HG03565 (cell line): ENCODE measurements at regions not wholly inside any gene's neighbourhood (a gene's known extent, or its start where the extent isn't known, plus 50 kb on each side); places are given as distances from the start of the nearest gene placed in this dataset.

Experiments used
- ATAC-seq: cut with Tn5 transposase; IDR thresholded peaks from one replicate; pipeline ENCODE4 v1.9.1; 2021; ENCODE audit warnings: mild to moderate bottlenecking, moderate library complexity; ENCODE audit not compliant: unreplicated experiment

DNA sequence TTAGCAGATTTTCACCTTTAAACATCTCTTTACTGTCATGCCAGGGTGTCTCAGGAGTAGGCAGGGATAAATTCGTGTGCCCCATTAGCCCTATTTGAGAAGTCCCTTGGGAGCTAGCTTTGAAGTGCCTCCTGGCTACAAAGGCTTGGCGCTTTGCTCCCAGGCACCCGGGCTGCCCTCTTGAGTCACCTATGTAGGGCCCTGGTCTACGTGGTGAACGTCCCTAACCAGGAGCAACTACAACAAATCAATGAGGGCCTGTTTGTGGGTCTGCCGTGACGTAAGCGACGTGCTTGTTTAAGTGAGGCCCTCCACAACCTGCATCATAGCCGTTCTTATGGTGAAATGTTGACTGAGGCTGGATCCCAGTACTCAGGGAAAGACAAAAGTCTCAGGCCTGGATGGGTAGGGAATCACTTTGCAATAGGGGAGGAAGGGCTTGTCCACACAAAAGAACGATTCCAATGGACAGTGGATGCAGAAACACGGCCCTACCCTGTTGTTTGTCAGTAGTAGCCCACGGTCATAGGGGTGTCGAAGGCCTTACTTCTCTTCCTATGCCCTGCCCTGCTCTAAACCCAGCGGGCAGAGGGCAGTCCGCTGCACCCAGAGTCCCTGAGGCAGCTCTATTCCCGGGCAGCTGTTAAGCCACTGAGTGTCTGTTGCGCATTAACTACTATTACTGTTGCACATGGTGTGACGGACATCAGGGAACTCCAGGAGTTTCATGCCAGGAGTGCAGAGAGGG lies 93.9 kb downstream of the INHBB start:
- ATAC-seq = no peak

DNA sequence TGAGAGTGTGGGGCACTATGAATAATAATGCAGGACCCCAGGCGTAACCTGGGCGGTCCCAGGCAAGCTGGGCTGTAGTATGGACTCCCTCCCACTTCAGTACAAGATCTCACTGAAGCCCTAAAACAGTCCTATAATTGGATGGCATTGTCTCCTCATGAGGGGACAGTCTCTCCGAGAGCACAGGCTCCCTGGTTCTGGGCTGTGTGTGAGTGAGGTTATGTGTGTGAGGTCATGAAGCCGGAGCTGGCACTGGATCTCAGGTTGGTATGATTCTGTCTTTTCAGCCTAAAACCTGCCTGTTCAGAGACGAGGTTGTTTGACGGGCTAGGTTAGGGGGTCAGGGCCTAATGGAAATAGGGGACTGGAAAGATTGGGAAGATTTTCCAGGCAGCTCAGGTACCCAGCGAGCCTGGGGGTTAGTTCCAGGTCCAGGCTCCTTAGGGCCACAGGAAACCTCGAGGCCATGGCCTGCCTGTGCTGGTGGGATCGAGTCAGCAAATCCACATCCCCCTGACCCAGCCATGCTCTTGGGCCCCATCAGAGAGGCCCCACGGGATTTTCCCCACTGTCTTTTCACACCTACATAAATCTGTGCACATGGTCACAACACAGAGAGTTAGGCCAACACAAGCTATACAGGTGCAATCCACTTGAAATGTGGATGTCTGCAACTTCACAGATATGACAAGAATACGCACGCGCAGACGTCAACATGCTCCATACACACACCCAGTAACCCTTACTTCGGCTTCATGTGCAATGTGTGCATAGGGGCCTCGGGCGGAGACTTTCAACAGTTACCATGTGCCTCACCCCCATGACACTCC lies 94.8 kb downstream of the INHBB start:
- no peak for ATAC-seq

DNA sequence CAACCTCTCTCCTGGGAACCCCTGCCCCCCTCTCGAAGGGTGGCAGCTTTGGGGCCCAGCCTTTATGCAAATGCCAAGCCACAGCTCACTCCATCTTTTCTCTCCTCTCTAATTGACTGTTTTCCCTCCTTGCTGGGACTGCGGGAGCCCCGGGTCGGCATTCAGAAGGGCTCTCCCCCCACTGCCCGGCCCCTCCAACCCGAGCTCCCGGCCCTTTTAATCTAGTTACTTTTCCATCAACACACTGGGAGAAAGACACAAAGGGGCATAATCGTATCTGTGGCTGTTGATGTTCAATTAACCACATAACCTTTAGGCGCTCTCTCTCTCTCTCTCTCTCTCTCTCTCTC lies 95.4 kb downstream of the INHBB start:
- no peak for ATAC-seq

DNA sequence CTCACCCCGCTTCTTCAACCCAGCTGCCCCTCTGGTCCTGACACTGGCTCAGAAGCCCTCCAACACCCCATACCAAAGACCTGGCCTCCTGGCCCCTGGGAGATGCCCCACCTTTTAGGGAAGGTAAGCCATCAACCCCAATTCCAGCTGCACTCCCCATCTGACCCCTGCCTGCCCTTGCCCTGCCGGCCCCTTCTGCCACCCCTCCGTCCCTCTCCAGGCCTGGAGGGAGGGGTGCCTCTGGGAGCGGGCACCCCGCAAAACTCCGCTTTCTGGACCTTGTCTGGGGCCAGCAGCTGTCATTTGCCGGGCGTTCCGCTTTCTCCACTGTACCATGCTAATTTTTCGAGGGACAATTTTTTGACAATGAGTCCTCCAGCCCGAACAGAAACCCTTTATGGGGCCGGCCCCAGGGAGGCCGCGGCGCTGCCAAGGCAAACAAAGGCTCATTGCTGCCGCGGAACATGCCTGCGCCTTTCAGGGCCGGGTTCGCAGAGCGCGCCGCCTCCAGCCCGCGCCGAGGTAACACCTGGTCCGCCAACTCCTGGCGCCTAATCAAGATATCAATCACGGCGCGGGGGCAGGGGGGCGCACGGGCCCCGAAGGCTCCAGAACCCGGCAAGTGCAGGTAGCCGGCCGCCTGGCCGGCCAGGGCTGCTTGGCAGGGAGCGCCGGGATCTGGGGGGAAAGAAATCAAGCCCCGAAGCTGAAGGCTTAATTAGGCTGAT lies 96.0 kb downstream of the INHBB start:
- ATAC-seq = no peak

DNA sequence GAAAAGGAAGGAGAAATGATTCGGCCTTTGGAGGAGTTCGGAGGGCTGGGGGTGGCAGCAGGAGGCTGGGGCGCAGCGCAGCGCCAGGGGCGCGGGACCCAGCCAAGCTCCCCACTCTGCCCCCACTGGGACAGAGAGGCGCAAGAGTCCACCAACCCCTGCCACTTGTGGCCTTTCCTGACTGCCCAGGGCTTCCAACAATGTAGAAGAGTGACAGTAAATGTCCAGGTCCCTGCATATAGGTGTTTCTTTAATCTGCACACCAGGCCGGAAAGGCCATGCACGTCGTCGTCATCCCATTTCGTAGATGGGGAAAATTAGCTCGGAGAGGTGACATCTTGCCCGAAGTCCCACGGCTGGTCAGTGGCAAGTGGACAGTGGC lies 96.6 kb downstream of the INHBB start:
- ATAC-seq = no peak

DNA sequence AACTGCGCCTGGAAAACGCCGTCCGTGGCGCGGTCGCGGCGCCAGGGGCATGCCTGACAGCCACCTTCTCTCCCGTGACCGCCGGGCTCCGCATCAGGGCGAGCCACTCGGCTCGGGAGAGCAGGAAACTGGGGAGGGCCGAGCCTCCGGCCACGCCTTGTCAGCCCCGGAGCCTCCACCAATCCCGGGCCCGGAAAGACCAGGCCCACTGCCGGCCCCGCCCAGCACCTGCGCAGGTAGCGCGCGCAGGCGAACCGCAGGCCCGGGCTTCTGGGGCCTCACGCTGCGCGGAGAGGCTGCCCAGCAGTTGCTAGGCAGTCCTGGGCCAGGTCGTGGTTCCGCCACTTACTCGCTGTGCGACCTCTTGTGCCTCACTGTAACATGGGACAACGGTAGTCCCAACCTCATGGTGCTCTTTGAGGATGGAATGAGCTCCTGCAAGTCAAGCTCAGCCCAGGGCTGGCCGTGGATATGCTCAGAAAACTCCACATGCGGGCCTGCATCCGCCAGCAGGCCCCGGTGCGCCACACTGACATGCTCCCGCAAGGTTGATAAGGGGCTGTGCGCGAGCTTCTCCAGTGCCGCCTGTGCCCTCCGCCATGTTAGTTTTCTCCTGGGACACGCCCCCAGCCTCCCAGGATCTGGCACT lies 97.1 kb downstream of the INHBB start:
- ATAC-seq = no peak

DNA sequence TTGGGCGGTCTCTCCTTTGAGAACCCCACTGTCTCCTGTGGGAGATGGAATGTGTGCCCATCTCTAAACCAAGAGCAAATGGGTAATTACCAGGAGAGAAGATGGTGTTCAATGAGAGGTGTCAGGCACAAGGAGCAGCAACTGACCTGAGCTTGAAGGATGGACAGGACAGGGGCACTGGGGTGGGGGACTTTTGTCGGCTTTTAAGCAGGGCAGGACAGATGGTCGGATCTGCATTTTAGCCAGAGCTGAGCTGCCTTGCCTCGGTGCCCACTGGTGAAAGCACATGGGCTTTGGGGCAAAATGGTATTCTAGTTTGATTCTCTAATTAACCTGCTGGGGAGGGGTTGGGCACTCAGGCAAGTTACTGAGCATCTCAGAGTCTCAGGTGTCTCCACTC lies 98.0 kb downstream of the INHBB start:
- no peak for ATAC-seq

DNA sequence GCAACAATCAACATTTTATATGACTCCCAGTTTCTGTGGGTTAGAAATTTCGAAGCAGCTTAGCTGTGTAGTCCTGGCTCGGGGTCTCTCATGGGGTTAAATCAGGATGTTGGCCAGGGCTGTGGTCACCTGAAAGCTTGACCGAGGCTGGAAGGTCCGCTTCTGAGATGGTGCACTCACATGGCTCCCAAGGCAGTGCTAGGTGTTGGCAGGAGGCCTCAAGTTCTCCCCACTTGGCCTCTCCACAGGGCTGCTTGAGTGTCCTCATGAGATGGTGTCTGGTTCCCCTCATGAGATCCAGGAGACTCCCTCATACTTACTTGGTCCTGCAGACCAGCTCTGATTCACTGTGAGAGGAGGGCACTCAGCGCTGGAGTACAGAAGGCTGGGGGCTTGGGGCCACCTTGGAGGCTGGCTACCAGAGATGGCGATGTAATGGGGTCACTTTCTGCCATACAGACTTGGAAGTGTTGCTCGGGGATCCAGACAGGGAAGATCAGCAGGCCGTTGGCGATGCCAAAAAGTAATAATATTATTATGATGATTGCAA lies 98.8 kb downstream of the INHBB start:
- ATAC-seq = no peak

DNA sequence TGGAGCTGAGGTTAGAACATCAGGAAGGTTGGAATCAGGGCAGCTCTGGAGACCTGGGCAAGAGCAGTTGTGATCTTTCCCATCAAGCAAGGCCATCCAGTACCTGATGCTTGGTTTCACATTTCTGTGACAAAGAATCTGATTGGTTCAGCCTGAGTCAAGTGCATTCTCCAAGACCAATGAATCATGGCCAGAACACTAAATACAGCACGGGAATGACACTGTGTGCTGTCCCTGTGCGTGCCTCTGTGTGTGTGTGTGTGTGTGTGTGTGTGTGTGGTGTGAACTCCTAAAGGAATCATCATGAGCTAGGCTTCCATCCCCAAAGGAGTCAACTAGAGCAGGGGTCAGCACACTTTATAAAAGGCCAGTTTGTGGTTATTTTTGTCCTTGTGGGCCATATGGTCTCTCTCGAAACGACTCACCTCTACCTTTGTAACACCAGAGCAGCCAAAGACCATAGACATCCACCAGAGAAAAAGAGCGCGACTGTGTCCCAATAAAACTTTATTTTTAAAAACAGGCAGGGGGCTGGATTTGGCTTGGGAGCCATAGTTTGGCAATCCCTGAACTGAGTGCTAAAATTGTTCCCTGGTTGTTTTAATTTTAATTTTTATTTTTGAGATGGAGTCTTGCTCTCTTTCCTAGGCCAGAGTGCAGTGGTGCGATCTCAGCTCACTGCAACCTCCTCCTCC lies 99.7 kb downstream of the INHBB start:
- ATAC-seq = no peak

DNA sequence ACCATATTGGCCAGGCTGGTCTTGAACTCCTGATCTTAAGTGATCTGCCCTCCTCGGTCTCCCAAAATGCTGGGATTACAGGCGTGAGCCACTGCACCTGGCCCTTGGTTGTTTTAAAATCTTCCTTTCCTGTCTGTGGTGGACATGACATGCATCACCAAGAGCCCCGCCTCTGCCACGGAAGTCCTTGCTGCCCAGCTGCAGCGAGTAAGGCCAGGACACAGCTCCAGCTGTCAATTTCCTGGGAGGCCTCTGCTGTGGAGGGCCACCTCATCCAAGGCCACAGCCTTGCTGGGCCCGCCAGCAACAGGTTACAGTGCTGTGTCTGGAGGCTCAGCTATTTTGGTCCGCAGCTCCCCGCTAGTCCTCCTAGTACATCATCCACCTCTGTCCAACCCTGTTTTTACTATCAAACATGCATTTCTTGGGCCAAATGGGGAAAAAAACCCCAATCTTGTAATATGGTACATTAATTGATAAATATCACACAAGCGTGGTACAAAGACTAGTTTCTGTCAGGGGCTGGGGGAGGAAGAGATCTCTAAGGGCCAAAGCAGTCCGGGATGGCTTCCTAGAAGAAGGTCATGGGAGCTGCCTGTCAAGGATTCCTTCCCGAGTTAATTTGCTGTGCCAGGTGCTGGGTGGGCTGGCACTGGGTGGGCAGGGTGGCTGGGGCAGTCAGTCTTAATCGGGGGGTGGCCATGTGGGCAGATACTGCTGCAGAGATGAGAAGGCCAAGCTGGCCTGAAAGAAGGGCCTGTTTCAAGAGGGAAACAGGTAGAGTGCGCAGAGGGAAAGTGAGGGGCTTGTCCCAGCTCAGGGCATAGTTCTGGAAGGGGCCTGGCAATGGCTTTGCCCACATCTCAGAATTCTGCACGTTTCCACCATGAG lies 100.5 kb downstream of the INHBB start:
- ATAC-seq = no peak

DNA sequence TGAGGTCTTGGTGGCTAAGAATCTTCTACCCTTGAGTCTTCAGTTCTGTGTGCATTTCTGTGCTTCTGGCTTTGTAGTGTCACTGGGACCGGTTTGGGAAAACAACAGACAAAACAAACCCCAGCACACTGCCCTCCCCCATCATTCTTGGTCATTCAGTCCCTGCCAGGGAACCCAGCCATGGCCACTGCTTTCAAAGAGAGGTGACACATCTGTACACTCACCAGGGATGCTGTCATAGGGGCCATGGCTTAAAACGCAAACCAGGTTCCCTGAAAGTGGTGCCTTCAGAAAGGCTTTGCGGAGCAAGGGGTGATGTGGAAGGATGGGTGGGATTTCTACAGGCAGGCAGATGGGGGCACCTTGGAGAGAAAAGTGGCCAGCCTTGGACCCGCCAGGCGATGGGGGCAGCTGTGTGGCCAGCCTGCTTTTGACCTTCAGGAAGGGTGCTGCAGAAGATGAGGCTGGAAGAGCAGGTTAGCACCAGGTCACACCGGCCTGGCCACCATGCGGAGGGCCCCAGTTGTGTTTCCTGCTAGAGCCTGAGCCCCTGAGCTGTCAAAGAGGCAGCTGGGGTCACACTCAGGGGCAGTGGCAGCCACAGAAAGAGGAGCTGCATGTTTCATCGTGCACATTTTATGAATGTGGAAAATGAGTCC lies 101.3 kb downstream of the INHBB start:
- ATAC-seq = no peak

DNA sequence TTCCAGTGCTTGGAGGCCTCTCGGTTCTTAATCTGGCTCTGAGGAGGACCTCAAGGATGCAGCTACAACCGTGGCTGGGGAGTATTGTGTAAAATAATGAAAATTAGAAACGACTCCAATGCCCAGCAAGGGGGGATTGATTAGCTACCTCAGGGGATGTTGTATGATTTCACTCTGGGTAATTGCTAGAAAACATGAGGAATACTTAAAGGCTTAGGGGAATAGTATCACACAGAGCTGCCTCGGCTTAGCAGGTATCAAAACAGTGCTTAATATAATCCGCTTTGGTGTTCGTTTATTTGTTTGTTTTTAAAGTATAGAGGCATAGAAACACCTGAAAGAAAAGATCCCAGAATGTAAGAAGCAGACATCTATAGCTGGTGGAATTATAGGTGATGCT lies 102.5 kb downstream of the INHBB start:
- no peak for ATAC-seq

DNA sequence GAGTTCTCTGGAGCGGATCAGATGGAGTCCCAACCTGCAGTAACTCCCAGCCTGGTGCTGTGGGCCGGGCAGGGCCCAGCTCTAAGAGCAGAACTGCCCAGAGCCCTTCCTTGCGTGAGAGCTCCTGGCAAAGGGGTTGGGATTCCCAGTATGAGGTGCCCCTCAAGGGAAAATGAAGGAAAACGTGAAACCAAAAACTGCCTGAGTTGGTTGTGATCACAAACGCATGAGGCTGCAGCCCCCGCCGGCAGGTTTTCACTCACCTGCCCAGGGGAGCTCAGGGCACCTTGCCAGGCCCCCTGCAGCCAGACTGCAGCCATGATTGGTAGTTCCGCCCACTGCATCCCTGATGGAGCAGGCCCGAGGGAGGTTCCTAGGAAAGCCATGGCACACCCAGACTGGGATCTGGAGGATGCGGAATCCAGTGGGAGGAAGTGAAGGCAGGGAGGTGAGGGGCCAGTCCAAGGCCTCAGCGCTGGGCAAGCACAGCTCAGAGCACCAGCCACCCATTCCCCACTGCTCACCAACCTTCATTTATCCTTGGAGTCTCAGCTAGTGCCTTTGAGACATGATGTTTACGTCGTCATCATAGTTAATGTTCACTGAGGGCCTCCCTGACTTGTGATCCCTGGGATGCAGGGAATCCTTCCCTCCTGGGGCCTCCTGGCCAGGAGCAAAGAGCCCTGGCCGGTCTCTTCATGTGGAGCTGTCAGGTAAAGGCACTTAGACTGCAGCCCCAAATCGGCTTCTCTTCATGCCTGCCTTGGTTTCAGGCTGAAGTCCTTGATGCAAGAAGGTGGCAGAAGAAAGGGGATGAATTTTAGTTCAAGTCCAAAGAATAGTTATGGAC lies 103.2 kb downstream of the INHBB start:
- no peak for ATAC-seq

DNA sequence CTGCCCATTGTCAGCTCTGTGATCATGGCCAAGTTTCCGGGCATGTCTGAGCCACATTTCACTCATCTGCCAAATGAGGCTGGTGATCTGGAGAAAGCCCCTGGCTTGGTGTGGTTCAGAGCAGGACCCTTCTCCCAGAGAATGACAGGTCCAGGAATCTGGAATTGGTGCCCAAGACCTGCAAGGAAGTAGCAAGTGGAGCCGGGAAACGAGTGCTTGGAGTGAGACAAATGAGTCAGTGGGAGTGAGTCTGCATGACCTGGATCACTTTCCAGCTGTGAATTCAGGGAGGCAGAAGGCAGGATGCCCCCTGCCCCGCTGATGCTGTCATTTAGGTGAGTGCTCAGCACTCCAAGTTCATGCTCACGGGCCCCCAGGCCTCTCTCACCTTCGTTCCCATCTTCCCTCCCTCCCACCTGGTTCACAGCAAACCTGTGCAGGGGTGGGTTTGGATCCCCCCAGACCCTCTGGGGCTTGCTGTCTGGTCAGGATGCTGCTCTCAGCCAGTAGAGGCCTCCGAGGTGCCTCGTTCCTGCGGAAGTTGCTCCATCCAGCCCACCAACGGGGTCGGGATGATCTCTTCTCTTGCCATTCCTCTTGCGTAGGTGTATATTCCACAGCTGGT lies 104.4 kb downstream of the INHBB start:
- ATAC-seq = no peak

DNA sequence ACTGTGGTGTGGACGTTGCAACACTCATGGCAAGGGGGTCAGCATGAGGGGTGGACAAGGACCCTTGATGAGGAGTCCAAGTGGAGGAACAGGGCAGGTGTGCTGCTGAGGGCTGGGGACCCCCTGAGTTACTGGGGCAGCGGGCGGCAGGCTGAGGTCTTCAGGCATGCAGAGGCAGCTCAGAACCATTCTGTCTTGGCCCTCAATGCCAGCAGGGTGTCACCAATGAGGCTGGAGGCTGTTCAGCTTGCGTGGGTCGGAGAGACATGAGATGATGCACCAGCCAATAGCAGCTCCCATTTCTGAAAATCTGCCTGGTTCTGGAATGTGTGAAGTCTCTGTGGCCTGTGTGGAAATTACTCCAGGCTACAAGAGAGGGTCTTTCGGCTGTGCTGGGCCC lies 105.4 kb downstream of the INHBB start:
- ATAC-seq = no peak

DNA sequence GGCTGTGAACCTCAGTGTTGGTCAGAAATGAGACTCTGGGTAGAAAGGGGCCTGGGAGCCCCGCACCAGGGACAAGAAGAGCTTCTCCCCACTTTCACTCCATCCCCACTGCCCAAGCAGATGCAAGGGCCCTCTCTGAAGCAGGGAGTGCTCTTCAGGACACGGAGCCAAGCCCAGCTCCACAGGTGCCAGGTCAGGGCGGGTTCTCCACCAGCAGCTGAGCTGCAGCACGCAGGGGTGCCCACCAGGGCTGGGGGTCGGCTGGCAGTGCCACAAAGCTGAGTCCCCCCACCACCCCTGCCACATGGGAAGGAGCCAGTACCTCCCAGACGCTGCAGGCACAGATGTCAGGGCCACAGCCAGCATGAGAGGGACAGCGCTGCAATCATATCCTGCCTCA lies 106.2 kb downstream of the INHBB start:
- ATAC-seq = no peak

DNA sequence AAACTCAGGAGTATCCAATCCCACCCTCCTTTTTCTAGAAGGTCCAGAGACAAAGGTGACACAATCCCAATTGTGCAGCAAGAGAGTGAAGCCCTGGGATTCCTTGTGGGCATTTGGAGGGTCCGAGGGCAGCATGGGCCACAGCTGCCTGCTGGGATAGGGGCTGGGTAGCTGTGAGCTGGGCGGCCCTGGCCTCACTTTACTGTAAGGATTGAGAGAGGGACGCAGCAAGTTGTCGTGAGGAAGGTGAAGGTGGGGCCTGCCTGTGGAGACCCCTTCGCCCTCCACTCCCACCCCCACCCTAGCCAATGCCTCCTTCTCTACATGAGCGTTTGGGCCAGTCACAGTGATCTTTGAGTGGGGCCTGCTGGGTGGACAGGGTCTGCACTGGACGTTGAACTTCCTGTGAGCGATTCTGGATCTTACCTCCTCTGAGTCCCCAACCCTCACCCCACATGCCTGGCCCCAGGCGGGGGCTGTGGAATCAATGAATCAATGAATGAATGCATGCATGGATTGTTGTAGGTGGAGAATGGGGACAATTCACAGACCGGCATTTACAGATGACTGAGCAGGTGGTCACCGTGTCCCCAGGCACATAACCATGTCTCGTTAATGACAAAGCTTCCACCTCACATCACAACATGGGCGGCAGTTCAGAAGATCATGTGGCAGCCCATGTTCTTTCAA lies 107.2 kb downstream of the INHBB start:
- no peak for ATAC-seq
